ENCODE measurements at regions not wholly inside any gene's neighbourhood (a gene's known extent, or its start where the extent isn't known, plus 50 kb on each side); places are given as distances from the start of the nearest gene placed in this dataset.

- no peak for DNase-seq
- Histone ChIP-seq H3K4me1 (no peaks in the 10 kb centered on the region), H3K27me3 (no peaks in the 10 kb centered on the region), H3K27ac (no peak overlapping the region), H3K36me3 (no peaks in the 10 kb centered on the region), H3K4me3 (no peak overlapping the region), H3K9me3 (no peaks in the 10 kb centered on the region)
- TF ChIP-seq CTCF (IDR thresholded peaks at IDR 0.05) = no peak
- intact Hi-C loops (cut with DNase I; ENCODE audit: low total_unique reads) = no loop called here
- 59 to 81% (median 71%) methylated on average over 2 of the region's 2 CpGs for WGBS, 5 donors
Observed at GRCh38 chr4:31974490-31975002, 1254.4 kb downstream of the PCDH7 start.

GRCh38 chr4:31979988-31980387 lies 1259.8 kb downstream of the PCDH7 start:
- TF ChIP-seq POLR2A (IDR thresholded peaks at IDR 0.05) (no peak), POLR2AphosphoS5 (IDR thresholded peaks at IDR 0.05) (no peak), EP300 (IDR thresholded peaks at IDR 0.05) (no peak), CTCF (IDR thresholded peaks at IDR 0.05) (no peak)
- intact Hi-C loops (cut with DNase I; ENCODE audit: low total_unique reads) = no loop called here
- H3K27me3 ChIP-seq = no peaks in the 10 kb centered on the region
- no peak overlapping the region for H3K27ac ChIP-seq
- no peaks in the 10 kb centered on the region for H3K36me3 ChIP-seq
- no peaks in the 10 kb centered on the region for H3K9me3 ChIP-seq
- H3K4me1 ChIP-seq = no peaks in the 10 kb centered on the region
- H3K4me3 ChIP-seq = no peak overlapping the region
- 73 to 81% (median 77%) methylated on average over 2 of the region's 2 CpGs for WGBS, 5 donors
- DNase-seq = no peak

- no peaks in the 10 kb centered on the region for H3K9me3 ChIP-seq
- intact Hi-C loops (cut with DNase I; ENCODE audit: low total_unique reads) = no loop called here
- no peak overlapping the region for H3K4me3 ChIP-seq
- WGBS, 5 donors = 82 to 97% (median 92%) methylated on average over 1 of the region's 1 CpG
- TF ChIP-seq POLR2A (IDR thresholded peaks at IDR 0.05) = no peak
- no peak for TF ChIP-seq POLR2AphosphoS5 (IDR thresholded peaks at IDR 0.05)
- no peak for DNase-seq
- no peaks in the 10 kb centered on the region for H3K27me3 ChIP-seq
- H3K4me1 ChIP-seq = no peaks in the 10 kb centered on the region
- no peak overlapping the region for H3K27ac ChIP-seq
- H3K36me3 ChIP-seq = no peaks in the 10 kb centered on the region
Observed at GRCh38 chr4:31983246-31983645, 1263.1 kb downstream of the PCDH7 start.

GRCh38 chr4:31983677-31984076 lies 1263.5 kb downstream of the PCDH7 start:
- no peak for TF ChIP-seq POLR2AphosphoS5 (IDR thresholded peaks at IDR 0.05)
- no peak for TF ChIP-seq CTCF (IDR thresholded peaks at IDR 0.05)
- no peak for TF ChIP-seq POLR2A (IDR thresholded peaks at IDR 0.05)
- no peak for DNase-seq
- no peaks in the 10 kb centered on the region for H3K27me3 ChIP-seq
- no peak overlapping the region for H3K4me3 ChIP-seq
- no peaks in the 10 kb centered on the region for H3K9me3 ChIP-seq
- intact Hi-C loops (cut with DNase I; ENCODE audit: low total_unique reads) = no loop called here
- no peaks in the 10 kb centered on the region for H3K36me3 ChIP-seq
- H3K27ac ChIP-seq = no peak overlapping the region
- no peaks in the 10 kb centered on the region for H3K4me1 ChIP-seq

- WGBS, 5 donors = 67 to 75% (median 72%) methylated on average over 2 of the region's 2 CpGs
- no peak for TF ChIP-seq CTCF (IDR thresholded peaks at IDR 0.05)
- no peak for TF ChIP-seq EP300 (IDR thresholded peaks at IDR 0.05)
- no peak for TF ChIP-seq POLR2A (IDR thresholded peaks at IDR 0.05)
- H3K36me3 ChIP-seq = no peaks in the 10 kb centered on the region
- H3K27me3 ChIP-seq = no peaks in the 10 kb centered on the region
- intact Hi-C loops (cut with DNase I; ENCODE audit: low total_unique reads) = no loop called here
- H3K4me1 ChIP-seq = no peaks in the 10 kb centered on the region
- no peak for DNase-seq
- H3K27ac ChIP-seq = no peak overlapping the region
- no peak overlapping the region for H3K4me3 ChIP-seq
- H3K9me3 ChIP-seq = peaks cover 0 to 8% (median 3%) of the 10 kb centered on the region in 4 donors
Observed at GRCh38 chr4:31984872-31985271, 1264.7 kb downstream of the PCDH7 start.

Measured in stomach (tissue), 8 donors.